ENCODE measurements at regions not wholly inside any gene's neighbourhood (a gene's known extent, or its start where the extent isn't known, plus 50 kb on each side); places are given as distances from the start of the nearest gene placed in this dataset.
"Not testable (repeated sequence)": the region's sequence is repeated elsewhere in the genome, so short reads cannot be mapped to it uniquely, and the experiment has no call there.

GRCh38 chr9:16289639-16290038, 580.8 kb downstream of the BNC2 start:
- Mint-ChIP-seq H3K27ac (ENCODE audit: unreplicated experiment) (no peak overlapping the region), H3K4me3 (no peak overlapping the region), H3K27me3 (ENCODE audit: low read depth) (no peaks in the 10 kb centered on the region), H3K4me1 (no peaks in the 10 kb centered on the region), H3K9me3 (peaks cover 13% of the 10 kb centered on the region), H3K36me3 (ENCODE audit: low read depth) (peaks cover 3% of the 10 kb centered on the region)
- TF ChIP-seq, protein P1, sequence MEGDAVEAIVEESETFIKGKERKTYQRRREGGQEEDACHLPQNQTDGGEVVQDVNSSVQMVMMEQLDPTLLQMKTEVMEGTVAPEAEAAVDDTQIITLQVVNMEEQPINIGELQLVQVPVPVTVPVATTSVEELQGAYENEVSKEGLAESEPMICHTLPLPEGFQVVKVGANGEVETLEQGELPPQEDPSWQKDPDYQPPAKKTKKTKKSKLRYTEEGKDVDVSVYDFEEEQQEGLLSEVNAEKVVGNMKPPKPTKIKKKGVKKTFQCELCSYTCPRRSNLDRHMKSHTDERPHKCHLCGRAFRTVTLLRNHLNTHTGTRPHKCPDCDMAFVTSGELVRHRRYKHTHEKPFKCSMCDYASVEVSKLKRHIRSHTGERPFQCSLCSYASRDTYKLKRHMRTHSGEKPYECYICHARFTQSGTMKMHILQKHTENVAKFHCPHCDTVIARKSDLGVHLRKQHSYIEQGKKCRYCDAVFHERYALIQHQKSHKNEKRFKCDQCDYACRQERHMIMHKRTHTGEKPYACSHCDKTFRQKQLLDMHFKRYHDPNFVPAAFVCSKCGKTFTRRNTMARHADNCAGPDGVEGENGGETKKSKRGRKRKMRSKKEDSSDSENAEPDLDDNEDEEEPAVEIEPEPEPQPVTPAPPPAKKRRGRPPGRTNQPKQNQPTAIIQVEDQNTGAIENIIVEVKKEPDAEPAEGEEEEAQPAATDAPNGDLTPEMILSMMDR (conservative IDR thresholded peaks at IDR 0.05) = no peak
- DNase-seq (ENCODE audit: low read depth, low spot score) = no peak

GRCh38 chr9:16290169-16290568, 580.3 kb downstream of the BNC2 start:
- Mint-ChIP-seq H3K27me3 (ENCODE audit: low read depth) (no peaks in the 10 kb centered on the region), H3K9me3 (peaks cover 13% of the 10 kb centered on the region), H3K4me3 (no peak overlapping the region), H3K27ac (ENCODE audit: unreplicated experiment) (no peak overlapping the region), H3K36me3 (ENCODE audit: low read depth) (peaks cover 5% of the 10 kb centered on the region), H3K4me1 (no peaks in the 10 kb centered on the region)
- TF ChIP-seq, protein P1 (conservative IDR thresholded peaks at IDR 0.05) = no peak
- no peak for DNase-seq (ENCODE audit: low read depth, low spot score)

DNA sequence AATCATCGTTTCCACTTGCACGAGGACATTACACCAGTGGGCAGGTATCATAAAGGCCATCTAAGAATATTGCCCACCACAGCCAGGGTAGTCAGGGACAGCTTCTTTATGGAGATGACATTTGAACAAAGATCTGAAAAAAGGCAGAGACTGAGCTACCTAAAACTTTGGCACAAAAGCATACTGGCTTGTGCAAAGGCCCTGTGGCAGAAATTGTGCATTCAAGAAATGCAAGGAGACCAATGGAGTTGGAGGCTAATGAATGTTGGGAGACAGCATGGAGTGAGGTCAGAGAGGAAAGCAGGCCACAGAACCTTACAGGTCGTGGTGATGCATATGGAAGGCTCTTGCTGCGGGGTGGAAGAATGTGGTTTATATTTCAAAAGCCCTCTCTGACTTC, 578.5 kb downstream of the BNC2 start:
- H3K27ac Mint-ChIP-seq (ENCODE audit: unreplicated experiment) = no peak overlapping the region
- no peaks in the 10 kb centered on the region for H3K27me3 Mint-ChIP-seq (ENCODE audit: low read depth)
- TF ChIP-seq, protein P1 (conservative IDR thresholded peaks at IDR 0.05) = no peak
- no peak overlapping the region for H3K4me3 Mint-ChIP-seq
- peaks cover 2% of the 10 kb centered on the region for H3K36me3 Mint-ChIP-seq (ENCODE audit: low read depth)
- H3K4me1 Mint-ChIP-seq = no peaks in the 10 kb centered on the region
- H3K9me3 Mint-ChIP-seq = peaks cover 11% of the 10 kb centered on the region
- no peak for DNase-seq (ENCODE audit: low read depth, low spot score)

DNA sequence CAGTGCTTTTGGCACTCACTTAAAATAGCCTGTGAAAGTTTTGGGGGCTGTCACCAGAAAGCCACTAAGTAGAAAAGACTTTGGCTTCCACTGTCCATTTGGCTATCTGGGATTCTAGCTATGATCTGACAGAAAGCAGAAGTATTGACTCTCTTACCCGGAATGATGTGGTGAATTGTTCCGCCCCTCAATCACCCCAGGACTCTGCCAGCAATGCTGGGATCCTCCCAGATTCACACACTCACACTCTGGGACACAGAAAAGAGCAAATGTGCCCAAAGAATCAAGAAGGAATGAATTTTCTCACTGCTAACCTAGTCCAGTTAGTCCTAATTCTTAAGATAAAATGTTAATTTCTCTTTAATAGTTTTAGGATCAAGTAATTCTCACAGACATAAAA, 576.9 kb downstream of the BNC2 start:
- Mint-ChIP-seq H3K36me3 (ENCODE audit: low read depth) (peaks cover 11% of the 10 kb centered on the region), H3K27me3 (ENCODE audit: low read depth) (no peaks in the 10 kb centered on the region), H3K4me3 (no peak overlapping the region), H3K27ac (ENCODE audit: unreplicated experiment) (no peak overlapping the region), H3K4me1 (no peaks in the 10 kb centered on the region), H3K9me3 (peaks cover 15% of the 10 kb centered on the region)
- TF ChIP-seq, protein P1 (conservative IDR thresholded peaks at IDR 0.05) = no peak
- DNase-seq (ENCODE audit: low read depth, low spot score) = no peak

DNA sequence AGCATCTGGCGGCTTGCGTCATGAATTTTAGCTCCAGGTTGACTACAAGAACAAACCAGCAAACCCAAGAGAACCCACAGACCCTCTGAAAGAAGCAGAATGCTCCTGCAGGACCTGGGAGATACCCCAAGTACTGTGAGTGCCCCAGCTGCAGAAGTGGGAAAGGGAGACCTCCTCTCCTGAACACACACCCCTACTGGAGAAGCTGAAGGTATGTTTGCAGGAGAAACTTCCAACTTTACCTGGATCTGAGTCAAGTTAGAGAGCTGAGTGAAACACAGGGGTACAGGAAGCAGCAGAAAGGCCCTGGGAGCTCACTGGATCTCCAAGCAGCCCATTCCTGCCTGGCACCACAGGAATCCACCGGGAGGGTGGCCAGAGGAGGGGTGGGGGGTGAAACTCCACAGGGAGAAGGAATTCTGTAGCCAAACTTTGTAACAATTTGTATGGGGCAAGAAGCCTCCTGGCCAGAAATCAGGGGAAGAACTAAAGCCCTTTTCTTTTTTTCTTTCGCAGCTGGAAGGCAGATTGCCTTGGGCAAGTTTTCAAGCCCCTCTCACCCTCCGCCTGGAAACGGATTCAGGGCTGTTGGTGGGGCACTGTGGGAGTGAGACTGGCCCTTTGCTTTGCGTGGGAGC, 576.2 kb downstream of the BNC2 start:
- Mint-ChIP-seq H3K4me1 (no peaks in the 10 kb centered on the region), H3K27ac (ENCODE audit: unreplicated experiment) (no peak overlapping the region), H3K36me3 (ENCODE audit: low read depth) (peaks cover 15% of the 10 kb centered on the region), H3K4me3 (no peak overlapping the region), H3K27me3 (ENCODE audit: low read depth) (no peaks in the 10 kb centered on the region), H3K9me3 (peaks cover 15% of the 10 kb centered on the region)
- DNase-seq (ENCODE audit: low read depth, low spot score) = no peak
- TF ChIP-seq, protein P1 (conservative IDR thresholded peaks at IDR 0.05) = no peak

DNA sequence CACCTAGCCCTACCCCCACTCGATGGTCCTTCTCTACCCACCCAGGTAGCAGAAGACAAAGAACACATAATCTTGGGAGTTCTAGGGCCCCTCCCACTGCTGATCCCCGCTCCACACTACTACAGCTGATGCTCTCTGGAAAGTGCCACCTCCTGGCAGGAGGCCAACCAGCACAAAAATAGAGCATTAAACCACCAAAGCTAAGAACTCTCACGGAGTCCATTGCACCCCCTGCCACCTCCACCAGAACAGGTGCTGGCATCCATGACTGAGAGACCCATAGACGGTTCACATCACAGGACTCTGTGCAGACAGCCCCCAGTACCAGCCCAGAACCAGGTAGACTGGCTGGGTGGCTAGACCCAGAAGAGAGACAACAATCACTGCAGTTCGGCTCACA, 575.5 kb downstream of the BNC2 start:
- not testable (repeated sequence) for H3K4me1 Mint-ChIP-seq; H3K27me3 Mint-ChIP-seq (ENCODE audit: low read depth); DNase-seq (ENCODE audit: low read depth, low spot score); H3K27ac Mint-ChIP-seq (ENCODE audit: unreplicated experiment); H3K4me3 Mint-ChIP-seq
- peaks cover 15% of the 10 kb centered on the region for H3K36me3 Mint-ChIP-seq (ENCODE audit: low read depth)
- peaks cover 11% of the 10 kb centered on the region for H3K9me3 Mint-ChIP-seq

DNA sequence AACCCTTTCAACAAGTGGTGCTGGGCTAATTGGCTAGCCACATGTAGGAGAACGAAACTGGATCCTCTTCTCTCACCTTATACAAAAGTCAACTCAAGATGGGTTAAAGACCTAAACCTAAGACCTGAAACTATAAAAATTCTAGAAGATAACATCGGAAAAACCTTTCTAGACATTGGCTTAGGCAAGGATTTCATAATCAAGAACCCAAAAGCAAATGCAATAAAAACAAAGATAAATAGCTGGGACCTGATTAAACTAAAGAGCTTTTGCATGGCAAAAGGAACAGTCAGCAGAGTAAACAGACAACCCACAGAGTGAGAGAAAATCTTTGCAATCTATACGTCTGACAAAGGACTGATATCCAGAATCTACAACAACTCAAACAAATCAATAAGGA, 571.1 kb downstream of the BNC2 start:
- H3K27ac Mint-ChIP-seq (ENCODE audit: unreplicated experiment); H3K27me3 Mint-ChIP-seq (ENCODE audit: low read depth); H3K4me3 Mint-ChIP-seq; DNase-seq (ENCODE audit: low read depth, low spot score): not testable (repeated sequence)
- peaks cover 15% of the 10 kb centered on the region for H3K36me3 Mint-ChIP-seq (ENCODE audit: low read depth)
- H3K4me1 Mint-ChIP-seq = peaks cover 19% of the 10 kb centered on the region
- H3K9me3 Mint-ChIP-seq = peaks cover 14% of the 10 kb centered on the region

Data from neural crest cell (in vitro differentiated cells).